Keratinocyte (primary cell): ENCODE measurements at regions not wholly inside any gene's neighbourhood (a gene's known extent, or its start where the extent isn't known, plus 50 kb on each side); places are given as distances from the start of the nearest gene placed in this dataset.

ENCODE experiments used
- DNase-seq: peaks from one replicate; pipeline ENCODE4 v3.0.0-alpha.2; 2011; ENCODE audit warnings: low read depth, missing footprints, low spot score
- FAIRE-seq: peaks from 2 replicates; lab custom pipeline; 2011; peaks lifted over from hg19 to GRCh38; lab: Jason Lieb, UNC
- H2AFZ ChIP-seq: 2 replicates; pipeline ENCODE4 v1.6.0; 2012; ENCODE audit warnings: low read length, control low read depth, inconsistent platforms; ENCODE audit not compliant: control insufficient read depth
- H3K27ac ChIP-seq: 2 replicates; pipeline ENCODE4 v1.5.1; 2011; ENCODE audit warnings: low read length; ENCODE audit not compliant: control insufficient read depth, insufficient read depth
- H3K27me3 ChIP-seq: 3 replicates; pipeline ENCODE4 v1.6.0; 2011; ENCODE audit warnings: low read length; ENCODE audit not compliant: control insufficient read depth, insufficient read depth; ENCODE audit errors: extremely low read depth
- H3K36me3 ChIP-seq, 2 experiments: 2 replicates in 1 of 2; 3 replicates in 1 of 2; pipeline ENCODE4 v1.5.1; 2011; ENCODE audit warnings: low read length in 2 of 2, mild to moderate bottlenecking in 1 of 2; ENCODE audit not compliant: control insufficient read depth in 2 of 2, insufficient read depth in 2 of 2; ENCODE audit errors: extremely low read depth in 1 of 2
- H3K4me1 ChIP-seq: 3 replicates; pipeline ENCODE4 v1.5.1; 2011; ENCODE audit warnings: low read length; ENCODE audit not compliant: control insufficient read depth, insufficient read depth; ENCODE audit errors: extremely low read depth
- H3K4me2 ChIP-seq: 3 replicates; pipeline ENCODE4 v1.6.0; 2011; ENCODE audit warnings: low read depth, low read length; ENCODE audit not compliant: control insufficient read depth, insufficient read depth; ENCODE audit errors: extremely low read depth
- H3K4me3 ChIP-seq, 3 experiments: fragments of 200-600 bp in 1 of 3; sonication (generic) in 1 of 3; 2 replicates in 2 of 3; 3 replicates in 1 of 3; pipeline ENCODE4 v1.5.1; 2011 to 2016; ENCODE audit warnings: low read length in 3 of 3, mild to moderate bottlenecking in 3 of 3, control low read depth in 2 of 3, inconsistent platforms in 1 of 3, low read depth in 1 of 3, mixed read lengths in 1 of 3, mixed run types in 1 of 3, moderate library complexity in 1 of 3; ENCODE audit not compliant: control insufficient read depth in 2 of 3, insufficient read depth in 2 of 3; ENCODE audit errors: extremely low read depth in 1 of 3
- H3K79me2 ChIP-seq: 2 replicates; pipeline ENCODE4 v1.6.0; 2012; ENCODE audit warnings: low read length; ENCODE audit not compliant: control insufficient read depth, insufficient read depth
- H3K9ac ChIP-seq: 3 replicates; pipeline ENCODE4 v1.6.0; 2011; ENCODE audit warnings: low read length; ENCODE audit not compliant: control insufficient read depth, insufficient read depth; ENCODE audit errors: extremely low read depth
- H3K9me1 ChIP-seq: 3 replicates; pipeline ENCODE4 v1.6.0; 2011; ENCODE audit warnings: low read length; ENCODE audit not compliant: control insufficient read depth, insufficient read depth; ENCODE audit errors: extremely low read depth
- H3K9me3 ChIP-seq: 2 replicates; pipeline ENCODE4 v1.5.1; 2012; ENCODE audit warnings: low read depth, low read length; ENCODE audit not compliant: control insufficient read depth
- H4K20me1 ChIP-seq: 3 replicates; pipeline ENCODE4 v1.6.0; 2011; ENCODE audit warnings: low read length; ENCODE audit not compliant: control insufficient read depth, insufficient read depth; ENCODE audit errors: extremely low read depth
- EZH2 ChIP-seq: IDR thresholded peaks from one replicate; pipeline ENCODE4 v1.6.1; 2012; ENCODE audit warnings: inconsistent platforms, mild to moderate bottlenecking, low read length, moderate library complexity
- dilution Hi-C: fragments of 300-500 bp; cut with MboI; formaldehyde crosslinking; loops from one replicate; pipeline ENCODE4 v1.7.0; 2020; ENCODE audit warnings: low sequenced_read_pairs; ENCODE audit not compliant: extremely low pct_ligation_motif_present
- TF ChIP-seq, protein P1 (sequence below), 3 experiments: IDR thresholded peaks in 1 of 3; conservative IDR thresholded peaks in 1 of 3; optimal IDR thresholded peaks in 1 of 3; 2 replicates in 2 of 3; 3 replicates in 1 of 3; pipeline versions ENCODE3 to v1.5.1; 2011; ENCODE audit warnings: low read length in 3 of 3, mild to moderate bottlenecking in 3 of 3, moderate library complexity in 2 of 3, control low read depth in 1 of 3, inconsistent platforms in 1 of 3; ENCODE audit not compliant: insufficient read depth in 2 of 3; ENCODE audit errors: extremely low read depth in 1 of 3

DNA sequence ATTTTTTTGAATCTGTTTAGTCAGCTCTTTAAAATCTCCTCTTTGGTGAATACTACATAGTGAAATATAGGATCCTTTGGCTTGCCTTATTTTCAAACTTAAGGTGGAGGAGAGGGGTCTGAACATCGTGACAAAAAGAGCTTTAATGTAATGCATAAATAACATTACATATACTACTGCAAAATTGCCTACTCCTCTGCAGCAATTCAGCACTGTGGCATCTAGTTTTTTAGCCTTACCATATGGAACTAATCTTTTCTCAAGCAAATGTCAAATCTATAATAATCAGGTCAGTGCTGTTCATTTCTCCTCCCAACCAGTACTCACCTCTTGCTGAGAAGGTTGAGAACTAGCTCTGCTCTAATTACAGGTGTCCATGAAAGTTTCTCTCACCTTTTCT is 394.0 kb upstream of the CDIN1 start:
- DNase-seq: no peak
- dilution Hi-C loops: no loop called here
- TF ChIP-seq, protein P1, sequence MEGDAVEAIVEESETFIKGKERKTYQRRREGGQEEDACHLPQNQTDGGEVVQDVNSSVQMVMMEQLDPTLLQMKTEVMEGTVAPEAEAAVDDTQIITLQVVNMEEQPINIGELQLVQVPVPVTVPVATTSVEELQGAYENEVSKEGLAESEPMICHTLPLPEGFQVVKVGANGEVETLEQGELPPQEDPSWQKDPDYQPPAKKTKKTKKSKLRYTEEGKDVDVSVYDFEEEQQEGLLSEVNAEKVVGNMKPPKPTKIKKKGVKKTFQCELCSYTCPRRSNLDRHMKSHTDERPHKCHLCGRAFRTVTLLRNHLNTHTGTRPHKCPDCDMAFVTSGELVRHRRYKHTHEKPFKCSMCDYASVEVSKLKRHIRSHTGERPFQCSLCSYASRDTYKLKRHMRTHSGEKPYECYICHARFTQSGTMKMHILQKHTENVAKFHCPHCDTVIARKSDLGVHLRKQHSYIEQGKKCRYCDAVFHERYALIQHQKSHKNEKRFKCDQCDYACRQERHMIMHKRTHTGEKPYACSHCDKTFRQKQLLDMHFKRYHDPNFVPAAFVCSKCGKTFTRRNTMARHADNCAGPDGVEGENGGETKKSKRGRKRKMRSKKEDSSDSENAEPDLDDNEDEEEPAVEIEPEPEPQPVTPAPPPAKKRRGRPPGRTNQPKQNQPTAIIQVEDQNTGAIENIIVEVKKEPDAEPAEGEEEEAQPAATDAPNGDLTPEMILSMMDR (optimal IDR thresholded peaks at IDR 0.05 in 1 of 3, IDR thresholded peaks at IDR 0.05 in 1 of 3, conservative IDR thresholded peaks at IDR 0.05 in 1 of 3; ENCODE audit: extremely low read depth in 1 of 3, insufficient read depth in 2 of 3, low read length in 3 of 3): no peak
- no peak for TF ChIP-seq EZH2
- H3K27me3 ChIP-seq: no peaks in the 10 kb centered on the region
- H3K4me2 ChIP-seq: no peak overlapping the region
- no peaks in the 10 kb centered on the region for H3K79me2 ChIP-seq
- H2AFZ ChIP-seq: no peak overlapping the region
- no peak overlapping the region for H3K4me3 ChIP-seq
- FAIRE-seq: no peak
- H4K20me1 ChIP-seq: no peaks in the 10 kb centered on the region
- no peak overlapping the region for H3K9ac ChIP-seq
- H3K36me3 ChIP-seq: no peaks in the 10 kb centered on the region
- no peaks in the 10 kb centered on the region for H3K4me1 ChIP-seq
- H3K9me1 ChIP-seq: no peaks in the 10 kb centered on the region
- H3K9me3 ChIP-seq: no peaks in the 10 kb centered on the region
- H3K27ac ChIP-seq: no peak overlapping the region

DNA sequence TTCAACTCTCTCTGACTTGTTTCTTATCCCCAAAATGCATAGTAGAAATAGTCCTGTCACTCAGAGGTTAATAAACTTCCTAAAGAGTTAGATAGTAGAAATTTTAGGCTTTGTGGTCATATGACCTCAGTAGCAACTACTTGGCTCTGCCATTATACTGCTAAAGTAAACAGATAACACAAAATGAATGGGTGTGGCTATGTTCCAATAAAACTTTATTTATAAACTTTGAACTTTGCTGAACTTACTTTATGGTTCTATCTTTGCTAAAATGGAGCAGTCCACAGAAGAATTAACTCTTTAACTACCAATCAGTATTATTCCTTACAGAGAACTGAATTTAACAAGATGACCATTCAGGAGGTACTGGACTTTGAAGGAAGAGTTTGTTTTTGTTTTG is 393.6 kb upstream of the CDIN1 start:
- FAIRE-seq (no peak), DNase-seq (no peak)
- Histone ChIP-seq H3K4me3 (no peak overlapping the region), H3K9me1 (no peaks in the 10 kb centered on the region), H3K9me3 (no peaks in the 10 kb centered on the region), H3K79me2 (no peaks in the 10 kb centered on the region), H3K4me1 (no peaks in the 10 kb centered on the region), H3K9ac (no peak overlapping the region), H3K4me2 (no peak overlapping the region), H3K27me3 (no peaks in the 10 kb centered on the region), H3K27ac (no peak overlapping the region), H2AFZ (no peak overlapping the region), H4K20me1 (no peaks in the 10 kb centered on the region), H3K36me3 (no peaks in the 10 kb centered on the region)
- dilution Hi-C loops: no loop called here
- no peak for TF ChIP-seq EZH2
- TF ChIP-seq, protein P1 (optimal IDR thresholded peaks at IDR 0.05 in 1 of 3, IDR thresholded peaks at IDR 0.05 in 1 of 3, conservative IDR thresholded peaks at IDR 0.05 in 1 of 3; ENCODE audit: extremely low read depth in 1 of 3, insufficient read depth in 2 of 3, low read length in 3 of 3): no peak
